Endometrial microvascular endothelial cells (primary cell): ENCODE measurements at regions not wholly inside any gene's neighbourhood (a gene's known extent, or its start where the extent isn't known, plus 50 kb on each side); places are given as distances from the start of the nearest gene placed in this dataset.

Source experiments
- in situ Hi-C: cut with HindIII; loops from 2 replicates; pipeline ENCODE4 v1.10.0; 2017; ENCODE audit warnings: low sequenced_read_pairs, low pct_unique_long_range_greater_than_20kb; ENCODE audit errors: inconsistent ontology term

DNA sequence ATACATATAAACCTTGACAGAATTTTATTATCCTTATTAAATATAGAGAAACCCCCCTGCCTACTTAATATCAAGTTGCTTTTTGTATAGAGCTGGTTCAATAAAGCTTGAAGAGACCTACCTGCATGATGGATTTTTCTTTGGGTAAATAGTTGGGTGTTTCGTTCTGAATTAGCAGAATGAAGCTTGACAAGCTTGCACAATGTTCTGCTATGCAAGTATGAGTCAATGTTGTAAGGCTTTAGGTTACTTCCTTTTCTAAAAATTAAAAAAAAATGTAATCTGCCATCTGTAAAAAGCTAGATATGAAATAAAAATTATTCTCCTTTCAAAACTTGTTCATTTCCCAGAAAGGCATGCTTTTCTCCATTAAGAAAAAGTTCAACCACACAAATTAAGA, 1662.6 kb upstream of the SEL1L start:
- in situ Hi-C loops = no loop called here

GRCh38 chr14:83197271-83197670, 1663.6 kb upstream of the SEL1L start:
- in situ Hi-C loops = no loop called here

GRCh38 chr14:83207550-83207949, 1673.9 kb upstream of the SEL1L start:
- in situ Hi-C loops = no loop called here

- in situ Hi-C loops = no loop called here
Measured at GRCh38 chr14:83208341-83208740, 1674.7 kb upstream of the SEL1L start.

- in situ Hi-C loops = no loop called here
Measured at GRCh38 chr14:83217492-83217891, 1683.8 kb upstream of the SEL1L start.

DNA sequence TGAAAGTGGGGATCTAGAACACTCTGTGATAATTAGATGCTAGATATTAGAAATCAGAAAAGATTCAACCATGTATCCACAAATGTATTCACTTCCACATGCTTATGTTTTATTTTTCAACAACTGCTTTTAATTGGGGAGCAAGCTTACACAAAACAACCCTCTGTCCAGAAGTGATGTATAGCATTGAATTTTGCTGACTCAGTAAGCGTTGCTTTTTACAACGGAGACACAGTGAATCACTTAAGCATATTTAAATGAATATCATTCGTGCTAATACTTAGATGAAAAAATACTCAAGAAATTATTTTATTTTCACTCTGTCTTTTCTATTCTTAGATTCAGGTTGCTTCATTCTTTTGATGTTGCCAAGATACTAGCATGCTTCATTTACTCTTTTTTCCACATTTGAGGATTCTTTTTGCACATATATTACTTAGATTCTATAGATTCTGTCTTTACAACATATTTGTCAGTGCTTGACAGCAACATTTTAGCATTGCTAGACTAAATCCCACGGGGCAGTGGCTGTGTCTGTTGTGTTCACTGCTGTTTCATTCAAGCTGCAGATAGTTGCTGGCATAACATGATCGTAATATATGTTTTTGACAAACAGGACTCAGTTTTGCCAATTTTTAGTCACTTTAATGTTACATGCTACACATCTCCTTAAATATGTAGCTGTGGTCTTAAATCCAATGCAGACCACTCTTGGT, 1714.4 kb upstream of the SEL1L start:
- in situ Hi-C loops = no loop called here

DNA sequence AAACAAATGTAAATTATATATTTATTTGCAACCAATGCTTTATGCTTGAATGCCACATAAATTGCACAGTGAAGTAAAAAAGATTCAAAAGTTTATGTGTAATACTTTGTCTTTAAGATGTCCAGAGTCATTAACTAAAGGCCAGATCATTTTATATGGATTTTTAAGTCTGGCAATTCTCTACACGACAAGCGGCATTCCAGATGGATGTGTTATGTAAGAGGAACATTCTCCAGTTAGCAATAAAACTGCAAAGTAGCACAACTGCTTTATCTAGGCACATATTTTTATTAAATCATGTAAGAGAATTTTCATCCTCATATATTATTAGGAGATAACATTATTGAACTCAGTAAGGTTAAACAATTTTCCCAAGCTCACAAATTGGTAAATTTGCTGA, 1717.7 kb upstream of the SEL1L start:
- in situ Hi-C loops = no loop called here

- in situ Hi-C loops = no loop called here
Measured at GRCh38 chr14:83253870-83254269, 1720.2 kb upstream of the SEL1L start.

GRCh38 chr14:83255015-83255726, 1721.5 kb upstream of the SEL1L start:
- in situ Hi-C loops = no loop called here

DNA sequence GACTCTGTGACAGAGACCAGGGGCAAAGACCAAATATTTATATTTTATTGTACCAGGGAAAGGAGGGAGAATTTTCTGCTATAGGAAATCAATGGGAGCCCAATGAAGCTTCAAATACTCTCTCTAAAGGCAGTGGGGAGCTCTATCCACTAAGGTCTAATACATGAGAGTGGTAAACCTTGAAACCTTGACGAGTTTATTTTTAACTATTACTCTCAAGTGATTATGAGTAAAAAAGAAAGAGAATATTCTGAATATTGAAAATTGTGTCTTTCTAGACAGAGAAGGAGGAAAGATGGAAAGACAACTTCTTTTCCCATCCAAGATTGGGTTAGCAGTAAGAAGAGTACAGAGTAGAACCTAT, 1722.1 kb upstream of the SEL1L start:
- in situ Hi-C loops = no loop called here

GRCh38 chr14:83257466-83258439, 1724.1 kb upstream of the SEL1L start:
- in situ Hi-C loops = no loop called here

GRCh38 chr14:83260751-83261150, 1727.1 kb upstream of the SEL1L start:
- in situ Hi-C loops = no loop called here

- in situ Hi-C loops = no loop called here
Measured at GRCh38 chr14:83269583-83269982, 1735.9 kb upstream of the SEL1L start.

DNA sequence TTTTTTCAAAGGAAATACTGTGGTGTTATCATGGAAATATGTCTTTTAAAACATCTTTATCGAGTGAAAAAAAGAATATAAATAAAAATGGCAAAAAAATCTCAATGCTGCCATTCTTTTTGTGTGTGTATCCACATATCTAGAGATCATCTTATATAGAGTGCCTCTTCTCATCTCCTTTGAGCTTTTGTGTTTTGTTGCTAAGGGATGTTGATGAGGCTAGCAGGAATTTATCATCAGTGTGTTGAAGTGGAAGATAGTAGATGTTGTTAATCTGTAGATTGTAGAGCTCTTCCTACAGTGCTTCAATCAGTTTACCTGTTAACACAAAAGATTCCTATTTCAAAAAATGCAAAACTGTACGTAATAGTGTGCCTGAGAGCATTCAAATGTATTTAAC, 1738.0 kb upstream of the SEL1L start:
- in situ Hi-C loops = no loop called here

DNA sequence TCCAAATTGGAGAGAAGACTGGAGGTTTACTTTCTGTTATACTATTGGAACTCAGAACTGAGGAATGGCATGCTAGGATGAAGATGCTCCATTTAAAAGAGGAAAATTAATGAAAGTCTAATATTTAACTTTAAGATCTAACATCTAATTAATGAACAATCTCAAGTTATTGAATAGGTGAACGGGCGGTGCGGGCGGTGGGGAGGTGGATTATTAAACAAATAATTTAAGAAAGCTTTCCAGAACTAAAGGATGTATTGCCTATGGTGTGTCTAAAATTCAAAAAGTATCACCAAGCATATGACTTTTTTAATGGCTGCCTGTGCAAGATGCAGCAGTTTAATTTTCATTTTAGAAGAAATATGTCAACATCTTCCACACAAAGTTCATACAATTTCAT, 1747.1 kb upstream of the SEL1L start:
- in situ Hi-C loops = no loop called here

- in situ Hi-C loops = no loop called here
Measured at GRCh38 chr14:83282706-83283105, 1749.1 kb upstream of the SEL1L start.

- in situ Hi-C loops = no loop called here
Measured at GRCh38 chr14:83287300-83287699, 1753.6 kb upstream of the SEL1L start.

GRCh38 chr14:83289390-83289789, 1755.7 kb upstream of the SEL1L start:
- in situ Hi-C loops = no loop called here

DNA sequence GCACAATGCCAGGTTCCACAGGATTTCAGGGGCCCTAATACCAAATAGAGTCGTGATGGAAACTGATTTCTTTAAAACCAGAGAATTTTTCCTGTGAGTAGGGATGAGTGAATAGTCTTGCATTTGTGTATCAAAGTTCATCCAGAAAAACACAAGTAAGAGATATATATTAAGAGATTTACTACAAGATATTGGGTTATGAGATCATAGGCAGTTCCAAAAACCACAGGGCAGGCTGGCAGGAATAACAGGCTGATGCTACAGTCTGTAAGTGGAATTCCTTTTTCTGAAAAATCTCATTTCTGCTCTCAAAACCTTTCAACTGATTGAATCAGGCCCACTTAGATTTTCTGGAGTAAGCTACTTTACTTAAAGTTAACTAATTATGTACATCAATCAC, 1756.2 kb upstream of the SEL1L start:
- in situ Hi-C loops = no loop called here

GRCh38 chr14:83290447-83290846, 1756.8 kb upstream of the SEL1L start:
- in situ Hi-C loops = no loop called here
